Heart left ventricle (tissue), 16 donors: ENCODE measurements at regions not wholly inside any gene's neighbourhood (a gene's known extent, or its start where the extent isn't known, plus 50 kb on each side); places are given as distances from the start of the nearest gene placed in this dataset.

Experiments
- ATAC-seq, 4 donors: fragments of 200-7000 bp; cut with Tn5 transposase; one replicate each; pipeline ENCODE4 v1.9.1; 2020 to 2022; ENCODE audit warnings: moderate library complexity in 4 of 4, mild to moderate bottlenecking in 3 of 4, moderate number of reproducible peaks in 1 of 4
- DNase-seq, 5 donors: peaks; one replicate each; pipeline ENCODE4 v3.0.0-alpha.2; 2020
- H3K27ac ChIP-seq, 12 donors: fragments of 200-600 bp; sonication (generic) in 4 of 12; one replicate each; pipeline versions ENCODE4 v1.5.0 to v1.8.0; 2016 to 2022; ENCODE audit warnings: mild to moderate bottlenecking in 2 of 12
- H3K27me3 ChIP-seq, 9 donors: fragments of 200-600 bp; sonication (generic) in 2 of 9; one replicate each; pipeline versions ENCODE4 v1.5.1 to v1.8.0; 2016 to 2022; ENCODE audit warnings: mild to moderate bottlenecking in 3 of 9
- H3K36me3 ChIP-seq, 9 donors: fragments of 200-600 bp; sonication (generic) in 2 of 9; one replicate each; pipeline versions ENCODE4 v1.5.0 to v1.8.0; 2018 to 2022; ENCODE audit warnings: mild to moderate bottlenecking in 2 of 9
- H3K4me1 ChIP-seq, 12 donors: fragments of 200-600 bp; sonication (generic) in 4 of 12; one replicate each; pipeline versions ENCODE4 v1.5.0 to v1.8.0; 2016 to 2022; ENCODE audit warnings: mild to moderate bottlenecking in 3 of 12
- H3K4me3 ChIP-seq, 12 donors: fragments of 200-600 bp; sonication (generic) in 4 of 12; one replicate each; pipeline versions ENCODE4 v1.5.0 to v1.8.0; 2017 to 2022; ENCODE audit warnings: mild to moderate bottlenecking in 9 of 12, moderate library complexity in 4 of 12
- H3K9me3 ChIP-seq, 12 donors: fragments of 200-600 bp; sonication (generic) in 4 of 12; one replicate each; pipeline versions ENCODE4 v1.5.0 to v1.8.0; 2016 to 2022; ENCODE audit warnings: mild to moderate bottlenecking in 1 of 12
- CTCF ChIP-seq, 12 donors: fragments of 200-600 bp; sonication (generic) in 4 of 12; IDR thresholded peaks; one replicate each; pipeline versions ENCODE4 v1.5.0 to v1.8.0; 2018 to 2022; ENCODE audit warnings: antibody characterized with exemption in 12 of 12, mild to moderate bottlenecking in 5 of 12
- POLR2A ChIP-seq, 2 donors: fragments of 450-650 bp; IDR thresholded peaks; one replicate each; pipeline ENCODE4 v1.6.1; 2017; ENCODE audit warnings: antibody characterized with exemption in 2 of 2, mild to moderate bottlenecking in 2 of 2, moderate library complexity in 2 of 2
- WGBS, 4 donors: extraction: QIAGEN DNeasy Blood & Tissue Kit in 2 of 4; methylation state at CpG; one replicate each; pipeline versions ENCODE4 v1.1.5 to v1.1.7; 2013 to 2018; 5-methylcytosine and 5-hydroxymethylcytosine counted together
- intact Hi-C, 10 donors: fragments of 100-400 bp; cut with DNase I; formaldehyde crosslinking; loops; one replicate each; pipeline versions ENCODE4 v1.11.1 to v1.14.2; 2022
- donor health status: ischemic (EF 13 %, LVEDD 7.1; RV severe dilation, severe dysfunction).
- donor health status: healthy with polysubstance abuse.
- donor health status: DM: no; HTN: yes; CAD: no.
- donor health status: DM: no; HTN: no; CAD: no.
- donor health status: ischemic (EF 25% LVEDD 6.9; RV normal size, moderate dysfunction).
- donor health status: ischemic (EF 25% LVEDD 5.7; RV mildly dilated, moderate dysfunction).
- donor health status: healthy.
- donor health status: DM: yes; HTN: yes; CAD: no.
- donor health status: ischemic (EF 35%, LVEDD 5.7; RV mildly dilated, moderate dysfunction).
- donor health status: nonischemic (EF 11% LVEDD 7.7; RV severe dilation, severe dysfunction).
- donor health status: DM: yes; HTN: yes; CAD: no.
- donor health status: PGD.
- donor health status: ischemic (EF 29% LVEDD 5.4; RV normal size, mild dysfunction).
- donor health status: nonischemic (EF 23%, LVEDD 6.1; RV moderate dilation, normal function).

- H3K36me3 ChIP-seq = no peaks in the 10 kb centered on the region
- H3K4me3 ChIP-seq = no peak overlapping the region
- intact Hi-C loops = no loop called here
- 93 to 100% (median 97%) methylated on average over 2 of the region's 2 CpGs for whole genome bisulfite sequencing, 4 donors
- H3K27me3 ChIP-seq = no peaks in the 10 kb centered on the region
- ATAC-seq (no peak), DNase-seq (no peak)
- H3K27ac ChIP-seq = no peak overlapping the region
- H3K9me3 ChIP-seq = no peaks in the 10 kb centered on the region
- H3K4me1 ChIP-seq = peaks cover 0 to 38% (median 8%) of the 10 kb centered on the region in 12 donors
- TF ChIP-seq POLR2A (IDR thresholded peaks at IDR 0.05) (no peak), CTCF (IDR thresholded peaks at IDR 0.05) (no peak)
These were observed 151.5 kb downstream of the VAPA start for GRCh38 chr18:10065296-10065695.

- TF ChIP-seq POLR2A (IDR thresholded peaks at IDR 0.05) (no peak), CTCF (IDR thresholded peaks at IDR 0.05) (no peak)
- Histone ChIP-seq H3K36me3 (no peaks in the 10 kb centered on the region), H3K4me1 (peaks cover 0 to 14% (median 0%) of the 10 kb centered on the region in 12 donors), H3K9me3 (no peaks in the 10 kb centered on the region), H3K27me3 (no peaks in the 10 kb centered on the region), H3K4me3 (no peak overlapping the region), H3K27ac (no peak overlapping the region)
- intact Hi-C loops = no loop called here
- 84 to 88% (median 87%) methylated on average over 19 of the region's 19 CpGs for WGBS, 4 donors
- ATAC-seq = no peak
- DNase-seq = no peak
These were observed 154.1 kb downstream of the VAPA start for GRCh38 chr18:10067670-10068659.

- TF ChIP-seq CTCF (IDR thresholded peaks at IDR 0.05) (no peak), POLR2A (IDR thresholded peaks at IDR 0.05) (no peak)
- ATAC-seq (no peak), DNase-seq (no peak)
- peaks cover 0 to 13% (median 0%) of the 10 kb centered on the region in 12 donors for H3K4me1 ChIP-seq
- H3K4me3 ChIP-seq = no peak overlapping the region
- no peaks in the 10 kb centered on the region for H3K27me3 ChIP-seq
- H3K27ac ChIP-seq = no peak overlapping the region
- WGBS, 4 donors = 95 to 98% (median 97%) methylated on average over 22 of the region's 22 CpGs
- H3K36me3 ChIP-seq = no peaks in the 10 kb centered on the region
- intact Hi-C loops = no loop called here
- no peaks in the 10 kb centered on the region for H3K9me3 ChIP-seq
These were observed 155.2 kb downstream of the VAPA start for GRCh38 chr18:10068766-10069567.

- Histone ChIP-seq H3K36me3 (no peaks in the 10 kb centered on the region), H3K27me3 (no peaks in the 10 kb centered on the region), H3K27ac (no peak overlapping the region), H3K4me3 (no peak overlapping the region), H3K9me3 (no peaks in the 10 kb centered on the region), H3K4me1 (peaks cover 0 to 12% (median 0%) of the 10 kb centered on the region in 12 donors)
- 88 to 93% (median 90%) methylated on average over 2 of the region's 2 CpGs for WGBS, 4 donors
- DNase-seq = no peak
- intact Hi-C loops = no loop called here
- no peak for ATAC-seq
- TF ChIP-seq CTCF (IDR thresholded peaks at IDR 0.05) = no peak
- TF ChIP-seq POLR2A (IDR thresholded peaks at IDR 0.05) = no peak
These were observed 156.8 kb downstream of the VAPA start for GRCh38 chr18:10070561-10071000.
